ENCODE measurements at regions not wholly inside any gene's neighbourhood (a gene's known extent, or its start where the extent isn't known, plus 50 kb on each side); places are given as distances from the start of the nearest gene placed in this dataset.

- TF ChIP-seq CTCF (IDR thresholded peaks at IDR 0.05) (no peak), EP300 (IDR thresholded peaks at IDR 0.05; ENCODE audit: low read depth) (no peak)
Measured at GRCh38 chr2:65661980-65662653, 229.7 kb upstream of the SPRED2 start.
